ENCODE measurements at regions not wholly inside any gene's neighbourhood (a gene's known extent, or its start where the extent isn't known, plus 50 kb on each side); places are given as distances from the start of the nearest gene placed in this dataset.

- no peak overlapping the region for H2BK12ac ChIP-seq (ENCODE audit: low read length)
- H2BK5ac ChIP-seq (ENCODE audit: low read depth, low read length, poor library complexity), result no peak overlapping the region
- no peak overlapping the region for H3K18ac ChIP-seq (ENCODE audit: low read length)
- H3K4me2 ChIP-seq (ENCODE audit: low read length), result no peak overlapping the region
- no peak overlapping the region for H3K4me3 ChIP-seq (ENCODE audit: low read depth, low read length)
- H3K79me2 ChIP-seq (ENCODE audit: control insufficient read depth, insufficient read depth, low read length, poor library complexity), result no peaks in the 10 kb centered on the region
- DNase-seq, result peak; percentile 94 to 98
- no peak overlapping the region for H4K91ac ChIP-seq (ENCODE audit: low read depth, low read length)
- no peak overlapping the region for H4K12ac ChIP-seq (ENCODE audit: low read depth, low read length)
- H3K14ac ChIP-seq (ENCODE audit: low read length), result no peak overlapping the region
- no peak overlapping the region for H3K4ac ChIP-seq (ENCODE audit: low read depth, low read length)
- no peak overlapping the region for H3K23ac ChIP-seq (ENCODE audit: low read length)
- H4K8ac ChIP-seq (ENCODE audit: low read depth, low read length), result no peak overlapping the region
- H3K79me1 ChIP-seq (ENCODE audit: low read length), result no peaks in the 10 kb centered on the region
- no peak overlapping the region for H3K27ac ChIP-seq (ENCODE audit: low read depth, low read length)
- peaks cover 0 to 2% of the 10 kb centered on the region in 2 experiments for H3K4me1 ChIP-seq (ENCODE audit: control insufficient read depth in 1 of 2, insufficient read depth in 2 of 2, low read length in 2 of 2)
- no CpG with 5 or more reads among the region's 4 CpGs for WGBS (ENCODE audit: extremely low coverage, insufficient coverage, insufficient read length)
- H3K27me3 ChIP-seq (ENCODE audit: insufficient read depth, low read length), result no peaks in the 10 kb centered on the region
- H2AFZ ChIP-seq (ENCODE audit: insufficient read depth, low read length, poor library complexity), result no peak overlapping the region
- H3K9me3 ChIP-seq (ENCODE audit: insufficient read depth, low read depth, low read length), result no peaks in the 10 kb centered on the region
- no peak overlapping the region for H2AK5ac ChIP-seq (ENCODE audit: low read length)
- no peaks in the 10 kb centered on the region for H3K36me3 ChIP-seq (ENCODE audit: control insufficient read depth in 1 of 2, insufficient read depth in 2 of 2, low read length in 2 of 2)
- H2BK120ac ChIP-seq (ENCODE audit: insufficient read depth, low read length, poor library complexity), result no peak overlapping the region
- no peak overlapping the region for H3K9ac ChIP-seq (ENCODE audit: low read length)
These were observed 281.7 kb upstream of the MTNR1B start for GRCh38 chr11:92687724-92688123.

GRCh38 chr11:92688416-92688815, 281.0 kb upstream of the MTNR1B start:
- H3K9me3 ChIP-seq (ENCODE audit: insufficient read depth, low read depth, low read length), result no peaks in the 10 kb centered on the region
- no CpG with 5 or more reads among the region's 1 CpG for WGBS (ENCODE audit: extremely low coverage, insufficient coverage, insufficient read length)
- no peak overlapping the region for H4K12ac ChIP-seq (ENCODE audit: low read depth, low read length)
- H2BK12ac ChIP-seq (ENCODE audit: low read length), result no peak overlapping the region
- H3K79me2 ChIP-seq (ENCODE audit: control insufficient read depth, insufficient read depth, low read length, poor library complexity), result no peaks in the 10 kb centered on the region
- H3K18ac ChIP-seq (ENCODE audit: low read length), result no peak overlapping the region
- H3K23ac ChIP-seq (ENCODE audit: low read length), result no peak overlapping the region
- no peak overlapping the region for H4K8ac ChIP-seq (ENCODE audit: low read depth, low read length)
- no peak overlapping the region for H4K91ac ChIP-seq (ENCODE audit: low read depth, low read length)
- peaks cover 0 to 2% of the 10 kb centered on the region in 2 experiments for H3K4me1 ChIP-seq (ENCODE audit: control insufficient read depth in 1 of 2, insufficient read depth in 2 of 2, low read length in 2 of 2)
- no peaks in the 10 kb centered on the region for H3K79me1 ChIP-seq (ENCODE audit: low read length)
- H2BK120ac ChIP-seq (ENCODE audit: insufficient read depth, low read length, poor library complexity), result no peak overlapping the region
- no peak overlapping the region for H3K4me3 ChIP-seq (ENCODE audit: low read depth, low read length)
- no peak overlapping the region for H2AK5ac ChIP-seq (ENCODE audit: low read length)
- no peak overlapping the region for H3K4ac ChIP-seq (ENCODE audit: low read depth, low read length)
- H3K27ac ChIP-seq (ENCODE audit: low read depth, low read length), result no peak overlapping the region
- no peak overlapping the region for H2BK5ac ChIP-seq (ENCODE audit: low read depth, low read length, poor library complexity)
- H3K14ac ChIP-seq (ENCODE audit: low read length), result no peak overlapping the region
- H2AFZ ChIP-seq (ENCODE audit: insufficient read depth, low read length, poor library complexity), result no peak overlapping the region
- no peaks in the 10 kb centered on the region for H3K36me3 ChIP-seq (ENCODE audit: control insufficient read depth in 1 of 2, insufficient read depth in 2 of 2, low read length in 2 of 2)
- H3K4me2 ChIP-seq (ENCODE audit: low read length), result no peak overlapping the region
- DNase-seq, result peak; percentile 59 to 79
- H3K27me3 ChIP-seq (ENCODE audit: insufficient read depth, low read length), result no peaks in the 10 kb centered on the region
- no peak overlapping the region for H3K9ac ChIP-seq (ENCODE audit: low read length)

GRCh38 chr11:92692826-92693546, 276.5 kb upstream of the MTNR1B start:
- no peak overlapping the region for H2AK5ac ChIP-seq (ENCODE audit: low read length)
- no peak overlapping the region for H3K9ac ChIP-seq (ENCODE audit: low read length)
- no peak overlapping the region for H3K27ac ChIP-seq (ENCODE audit: low read depth, low read length)
- no peak overlapping the region for H2AFZ ChIP-seq (ENCODE audit: insufficient read depth, low read length, poor library complexity)
- H2BK5ac ChIP-seq (ENCODE audit: low read depth, low read length, poor library complexity), result no peak overlapping the region
- H4K12ac ChIP-seq (ENCODE audit: low read depth, low read length), result no peak overlapping the region
- H3K18ac ChIP-seq (ENCODE audit: low read length), result no peak overlapping the region
- H3K9me3 ChIP-seq (ENCODE audit: insufficient read depth, low read depth, low read length), result no peaks in the 10 kb centered on the region
- no peaks in the 10 kb centered on the region for H3K27me3 ChIP-seq (ENCODE audit: insufficient read depth, low read length)
- WGBS (ENCODE audit: extremely low coverage, insufficient coverage, insufficient read length), result no CpG with 5 or more reads among the region's 2 CpGs
- H3K4ac ChIP-seq (ENCODE audit: low read depth, low read length), result no peak overlapping the region
- DNase-seq, result no peak
- no peak overlapping the region for H2BK12ac ChIP-seq (ENCODE audit: low read length)
- H3K36me3 ChIP-seq (ENCODE audit: control insufficient read depth in 1 of 2, insufficient read depth in 2 of 2, low read length in 2 of 2), result no peaks in the 10 kb centered on the region
- no peak overlapping the region for H3K23ac ChIP-seq (ENCODE audit: low read length)
- H3K4me1 ChIP-seq (ENCODE audit: control insufficient read depth in 1 of 2, insufficient read depth in 2 of 2, low read length in 2 of 2), result peaks cover 0 to 4% of the 10 kb centered on the region in 2 experiments
- no peak overlapping the region for H4K8ac ChIP-seq (ENCODE audit: low read depth, low read length)
- no peak overlapping the region for H3K4me2 ChIP-seq (ENCODE audit: low read length)
- no peak overlapping the region for H3K4me3 ChIP-seq (ENCODE audit: low read depth, low read length)
- H4K91ac ChIP-seq (ENCODE audit: low read depth, low read length), result no peak overlapping the region
- no peak overlapping the region for H3K14ac ChIP-seq (ENCODE audit: low read length)
- H2BK120ac ChIP-seq (ENCODE audit: insufficient read depth, low read length, poor library complexity), result no peak overlapping the region
- H3K79me1 ChIP-seq (ENCODE audit: low read length), result no peaks in the 10 kb centered on the region
- H3K79me2 ChIP-seq (ENCODE audit: control insufficient read depth, insufficient read depth, low read length, poor library complexity), result no peaks in the 10 kb centered on the region

GRCh38 chr11:92696076-92696475, 273.4 kb upstream of the MTNR1B start:
- H2BK12ac ChIP-seq (ENCODE audit: low read length), result no peak overlapping the region
- no peak overlapping the region for H2BK5ac ChIP-seq (ENCODE audit: low read depth, low read length, poor library complexity)
- no peak overlapping the region for H3K4me2 ChIP-seq (ENCODE audit: low read length)
- H3K27me3 ChIP-seq (ENCODE audit: insufficient read depth, low read length), result no peaks in the 10 kb centered on the region
- H2AK5ac ChIP-seq (ENCODE audit: low read length), result no peak overlapping the region
- H3K36me3 ChIP-seq (ENCODE audit: control insufficient read depth in 1 of 2, insufficient read depth in 2 of 2, low read length in 2 of 2), result no peaks in the 10 kb centered on the region
- H2AFZ ChIP-seq (ENCODE audit: insufficient read depth, low read length, poor library complexity), result no peak overlapping the region
- H2BK120ac ChIP-seq (ENCODE audit: insufficient read depth, low read length, poor library complexity), result no peak overlapping the region
- no peak overlapping the region for H3K4ac ChIP-seq (ENCODE audit: low read depth, low read length)
- DNase-seq, result peak; percentile 6 to 79
- H4K8ac ChIP-seq (ENCODE audit: low read depth, low read length), result no peak overlapping the region
- H3K14ac ChIP-seq (ENCODE audit: low read length), result no peak overlapping the region
- no peak overlapping the region for H3K23ac ChIP-seq (ENCODE audit: low read length)
- peaks cover 0 to 4% of the 10 kb centered on the region in 2 experiments for H3K4me1 ChIP-seq (ENCODE audit: control insufficient read depth in 1 of 2, insufficient read depth in 2 of 2, low read length in 2 of 2)
- H3K9me3 ChIP-seq (ENCODE audit: insufficient read depth, low read depth, low read length), result no peaks in the 10 kb centered on the region
- no peak overlapping the region for H4K12ac ChIP-seq (ENCODE audit: low read depth, low read length)
- H3K79me1 ChIP-seq (ENCODE audit: low read length), result no peaks in the 10 kb centered on the region
- H3K4me3 ChIP-seq (ENCODE audit: low read depth, low read length), result no peak overlapping the region
- H3K79me2 ChIP-seq (ENCODE audit: control insufficient read depth, insufficient read depth, low read length, poor library complexity), result no peaks in the 10 kb centered on the region
- no peak overlapping the region for H3K27ac ChIP-seq (ENCODE audit: low read depth, low read length)
- no CpG with 5 or more reads among the region's 1 CpG for WGBS (ENCODE audit: extremely low coverage, insufficient coverage, insufficient read length)
- H3K18ac ChIP-seq (ENCODE audit: low read length), result no peak overlapping the region
- H4K91ac ChIP-seq (ENCODE audit: low read depth, low read length), result no peak overlapping the region
- no peak overlapping the region for H3K9ac ChIP-seq (ENCODE audit: low read length)

Measured in trophoblast cell (in vitro differentiated cells and primary cell).